ENCODE measurements at regions not wholly inside any gene's neighbourhood (a gene's known extent, or its start where the extent isn't known, plus 50 kb on each side); places are given as distances from the start of the nearest gene placed in this dataset.

GRCh38 chr5:86536396-86536795 lies 81.3 kb upstream of the COX7C start:
- no peak for TF ChIP-seq CTCF (IDR thresholded peaks at IDR 0.05; ENCODE audit: unreplicated experiment in 3 of 3)
- H3K36me3 Mint-ChIP-seq (ENCODE audit: low read depth): no peaks in the 10 kb centered on the region
- H3K9me3 Mint-ChIP-seq: no peaks in the 10 kb centered on the region
- no peak overlapping the region for H3K4me3 Mint-ChIP-seq
- no peak overlapping the region for H3K27ac Mint-ChIP-seq
- H3K4me1 Mint-ChIP-seq: no peaks in the 10 kb centered on the region
- H3K27me3 Mint-ChIP-seq (ENCODE audit: low read depth): no peaks in the 10 kb centered on the region

- Mint-ChIP-seq H3K27ac (no peak overlapping the region), H3K4me1 (no peaks in the 10 kb centered on the region), H3K9me3 (no peaks in the 10 kb centered on the region), H3K27me3 (ENCODE audit: low read depth) (no peaks in the 10 kb centered on the region), H3K36me3 (ENCODE audit: low read depth) (no peaks in the 10 kb centered on the region), H3K4me3 (no peak overlapping the region)
- TF ChIP-seq CTCF (IDR thresholded peaks at IDR 0.05; ENCODE audit: unreplicated experiment in 3 of 3): no peak
These were observed 75.2 kb upstream of the COX7C start for GRCh38 chr5:86542532-86542931.

GRCh38 chr5:86546044-86546443 lies 71.7 kb upstream of the COX7C start:
- Mint-ChIP-seq H3K4me3 (no peak overlapping the region), H3K9me3 (no peaks in the 10 kb centered on the region), H3K36me3 (ENCODE audit: low read depth) (no peaks in the 10 kb centered on the region), H3K27ac (no peak overlapping the region), H3K27me3 (ENCODE audit: low read depth) (no peaks in the 10 kb centered on the region), H3K4me1 (no peaks in the 10 kb centered on the region)
- no peak for TF ChIP-seq CTCF (IDR thresholded peaks at IDR 0.05; ENCODE audit: unreplicated experiment in 3 of 3)

- no peaks in the 10 kb centered on the region for H3K9me3 Mint-ChIP-seq
- TF ChIP-seq CTCF (IDR thresholded peaks at IDR 0.05; ENCODE audit: unreplicated experiment in 3 of 3): no peak
- no peaks in the 10 kb centered on the region for H3K4me1 Mint-ChIP-seq
- H3K27ac Mint-ChIP-seq: no peak overlapping the region
- no peak overlapping the region for H3K4me3 Mint-ChIP-seq
- no peaks in the 10 kb centered on the region for H3K36me3 Mint-ChIP-seq (ENCODE audit: low read depth)
- no peaks in the 10 kb centered on the region for H3K27me3 Mint-ChIP-seq (ENCODE audit: low read depth)
These were observed 71.2 kb upstream of the COX7C start for GRCh38 chr5:86546582-86546981.

GRCh38 chr5:86554638-86555037 lies 63.1 kb upstream of the COX7C start:
- Mint-ChIP-seq H3K4me1 (no peaks in the 10 kb centered on the region), H3K36me3 (ENCODE audit: low read depth) (no peaks in the 10 kb centered on the region), H3K27me3 (ENCODE audit: low read depth) (no peaks in the 10 kb centered on the region), H3K27ac (no peak overlapping the region), H3K4me3 (no peak overlapping the region), H3K9me3 (peaks cover 3% of the 10 kb centered on the region)
- TF ChIP-seq CTCF (IDR thresholded peaks at IDR 0.05; ENCODE audit: unreplicated experiment in 3 of 3): no peak

GRCh38 chr5:86557920-86558319 lies 59.8 kb upstream of the COX7C start:
- Mint-ChIP-seq H3K9me3 (peaks cover 3% of the 10 kb centered on the region), H3K27ac (no peak overlapping the region)

More at GRCh38 chr5:86557920-86558319, 59.8 kb upstream of the COX7C start:
- Mint-ChIP-seq H3K36me3 (ENCODE audit: low read depth) (no peaks in the 10 kb centered on the region), H3K4me3 (no peak overlapping the region), H3K27me3 (ENCODE audit: low read depth) (no peaks in the 10 kb centered on the region), H3K4me1 (no peaks in the 10 kb centered on the region)
- no peak for TF ChIP-seq CTCF (IDR thresholded peaks at IDR 0.05; ENCODE audit: unreplicated experiment in 3 of 3)
